Gastroesophageal sphincter (tissue), 4 donors: ENCODE measurements at regions not wholly inside any gene's neighbourhood (a gene's known extent, or its start where the extent isn't known, plus 50 kb on each side); places are given as distances from the start of the nearest gene placed in this dataset.

ENCODE experiments used
- ATAC-seq: fragments of 150-250 bp; one replicate; pipeline ENCODE4 v1.9.1; 2016; ENCODE audit warnings: mild to moderate bottlenecking, moderate library complexity
- H3K27ac ChIP-seq, 4 donors: fragments of 200-600 bp; sonication (generic) in 3 of 4; 1 replicate in 3 of 4; 2 replicates in 1 of 4; pipeline ENCODE4 v1.5.1; 2016 to 2019
- H3K27me3 ChIP-seq: fragments of 200-600 bp; sonication (generic); one replicate; pipeline ENCODE4 v1.5.1; 2019
- H3K36me3 ChIP-seq, 2 donors: fragments of 200-600 bp; sonication (generic); one replicate each; pipeline ENCODE4 v1.5.1; 2019; ENCODE audit warnings: control low read depth in 1 of 2
- H3K4me1 ChIP-seq, 3 donors: fragments of 200-600 bp; sonication (generic); 1 replicate in 2 of 3; 2 replicates in 1 of 3; pipeline ENCODE4 v1.5.1; 2016 to 2019; ENCODE audit warnings: control low read depth in 2 of 3
- H3K4me3 ChIP-seq, 2 donors: fragments of 200-600 bp; sonication (generic); one replicate each; pipeline ENCODE4 v1.5.1; 2019; ENCODE audit warnings: mild to moderate bottlenecking in 1 of 2, moderate library complexity in 1 of 2
- H3K9me3 ChIP-seq, 3 donors: fragments of 200-600 bp; sonication (generic); one replicate each; pipeline ENCODE4 v1.5.1; 2017 to 2019; ENCODE audit warnings: control low read depth in 2 of 3
- EP300 ChIP-seq: sonication (generic); formaldehyde crosslinking; IDR thresholded peaks from one replicate; pipeline ENCODE4 v1.6.1; 2017; ENCODE audit warnings: antibody characterized with exemption, mild to moderate bottlenecking
- POLR2A ChIP-seq, 2 donors: fragments of 450-650 bp; IDR thresholded peaks; one replicate each; pipeline ENCODE4 v1.6.1; 2017; ENCODE audit warnings: antibody characterized with exemption in 2 of 2, mild to moderate bottlenecking in 2 of 2, moderate library complexity in 1 of 2
- POLR2AphosphoS5 ChIP-seq: sonication (generic); formaldehyde crosslinking; IDR thresholded peaks from one replicate; pipeline ENCODE4 v1.6.1; 2017; ENCODE audit warnings: antibody characterized with exemption
- WGBS, 2 donors: methylation state at CpG; one replicate each; pipeline ENCODE4 v1.1.5; 2018; ENCODE audit warnings: low coverage in 1 of 2; 5-methylcytosine and 5-hydroxymethylcytosine counted together
- TF ChIP-seq, protein P1 (sequence below), 4 experiments: fragments of 200-600 bp in 2 of 4; fragments of 450-650 bp in 2 of 4; sonication (generic) in 1 of 4; IDR thresholded peaks; one replicate each; pipeline ENCODE4 v1.5.1; 2017 to 2019; ENCODE audit warnings: antibody characterized with exemption in 4 of 4, mild to moderate bottlenecking in 2 of 4, moderate library complexity in 2 of 4

DNA sequence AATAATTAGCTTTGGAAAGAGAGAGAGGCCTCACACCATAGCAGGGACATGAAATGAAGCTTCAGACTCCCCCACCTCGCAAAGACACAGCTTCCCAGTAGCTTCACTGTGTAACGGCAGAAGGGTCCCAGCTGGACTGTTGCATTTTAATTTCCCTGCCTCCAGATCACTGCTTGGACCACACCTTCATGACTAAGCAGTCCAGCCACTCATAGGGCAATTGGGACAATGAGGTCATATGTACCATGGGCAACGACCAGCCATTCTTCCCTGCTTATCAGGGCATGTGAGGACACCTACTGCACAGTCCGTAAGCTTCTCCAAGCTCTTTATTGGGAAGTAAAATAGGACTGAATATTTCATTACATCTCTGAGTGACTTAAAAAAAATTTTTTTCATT lies 183.0 kb downstream of the MREG start:
- no peak for TF ChIP-seq EP300
- peak; percentile 39 for TF ChIP-seq POLR2AphosphoS5
- H3K27ac ChIP-seq, result peak overlapping the region in 2 of 4 donors; percentile 51 to 56
- H3K4me3 ChIP-seq, result no peak overlapping the region
- H3K9me3 ChIP-seq, result no peaks in the 10 kb centered on the region
- ATAC-seq, result peak; percentile 83
- H3K36me3 ChIP-seq, result no peaks in the 10 kb centered on the region
- peaks cover 0 to 54% (median 15%) of the 10 kb centered on the region in 3 donors for H3K4me1 ChIP-seq
- H3K27me3 ChIP-seq, result no peaks in the 10 kb centered on the region
- WGBS, 2 donors, result 17 to 40% methylated on average over 2 to 4 of the region's 4 CpGs

DNA sequence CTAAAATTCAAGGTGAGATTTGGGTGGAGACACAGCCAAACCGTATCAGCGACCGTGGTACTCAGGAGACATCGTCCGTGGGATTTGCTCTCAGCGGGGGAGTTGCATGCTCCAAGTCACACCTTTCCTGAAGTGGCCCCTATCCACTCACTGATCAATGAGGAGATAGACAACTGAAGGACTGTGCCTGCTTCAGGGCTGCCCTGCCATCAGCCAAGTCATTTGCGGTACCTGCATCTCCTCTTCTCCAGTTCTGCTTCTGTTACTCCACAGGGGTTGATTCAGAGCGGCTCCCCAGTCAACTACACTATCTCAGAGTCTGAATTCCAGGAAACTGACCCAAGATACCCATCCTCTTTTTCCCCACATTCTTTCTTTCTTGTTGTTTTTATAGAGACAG lies 184.1 kb downstream of the MREG start:
- Histone ChIP-seq H3K27me3 (no peaks in the 10 kb centered on the region), H3K4me1 (peaks cover 0 to 54% (median 15%) of the 10 kb centered on the region in 3 donors), H3K27ac (no peak overlapping the region), H3K36me3 (no peaks in the 10 kb centered on the region), H3K4me3 (no peak overlapping the region), H3K9me3 (no peaks in the 10 kb centered on the region)
- 98 to 99% methylated on average over 7 to 8 of the region's 8 CpGs for WGBS, 2 donors
- TF ChIP-seq, protein P1, sequence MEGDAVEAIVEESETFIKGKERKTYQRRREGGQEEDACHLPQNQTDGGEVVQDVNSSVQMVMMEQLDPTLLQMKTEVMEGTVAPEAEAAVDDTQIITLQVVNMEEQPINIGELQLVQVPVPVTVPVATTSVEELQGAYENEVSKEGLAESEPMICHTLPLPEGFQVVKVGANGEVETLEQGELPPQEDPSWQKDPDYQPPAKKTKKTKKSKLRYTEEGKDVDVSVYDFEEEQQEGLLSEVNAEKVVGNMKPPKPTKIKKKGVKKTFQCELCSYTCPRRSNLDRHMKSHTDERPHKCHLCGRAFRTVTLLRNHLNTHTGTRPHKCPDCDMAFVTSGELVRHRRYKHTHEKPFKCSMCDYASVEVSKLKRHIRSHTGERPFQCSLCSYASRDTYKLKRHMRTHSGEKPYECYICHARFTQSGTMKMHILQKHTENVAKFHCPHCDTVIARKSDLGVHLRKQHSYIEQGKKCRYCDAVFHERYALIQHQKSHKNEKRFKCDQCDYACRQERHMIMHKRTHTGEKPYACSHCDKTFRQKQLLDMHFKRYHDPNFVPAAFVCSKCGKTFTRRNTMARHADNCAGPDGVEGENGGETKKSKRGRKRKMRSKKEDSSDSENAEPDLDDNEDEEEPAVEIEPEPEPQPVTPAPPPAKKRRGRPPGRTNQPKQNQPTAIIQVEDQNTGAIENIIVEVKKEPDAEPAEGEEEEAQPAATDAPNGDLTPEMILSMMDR (IDR thresholded peaks at IDR 0.05), result no peak
- no peak for TF ChIP-seq POLR2A (IDR thresholded peaks at IDR 0.05)
- no peak for TF ChIP-seq POLR2AphosphoS5
- no peak for TF ChIP-seq EP300
- ATAC-seq, result no peak

DNA sequence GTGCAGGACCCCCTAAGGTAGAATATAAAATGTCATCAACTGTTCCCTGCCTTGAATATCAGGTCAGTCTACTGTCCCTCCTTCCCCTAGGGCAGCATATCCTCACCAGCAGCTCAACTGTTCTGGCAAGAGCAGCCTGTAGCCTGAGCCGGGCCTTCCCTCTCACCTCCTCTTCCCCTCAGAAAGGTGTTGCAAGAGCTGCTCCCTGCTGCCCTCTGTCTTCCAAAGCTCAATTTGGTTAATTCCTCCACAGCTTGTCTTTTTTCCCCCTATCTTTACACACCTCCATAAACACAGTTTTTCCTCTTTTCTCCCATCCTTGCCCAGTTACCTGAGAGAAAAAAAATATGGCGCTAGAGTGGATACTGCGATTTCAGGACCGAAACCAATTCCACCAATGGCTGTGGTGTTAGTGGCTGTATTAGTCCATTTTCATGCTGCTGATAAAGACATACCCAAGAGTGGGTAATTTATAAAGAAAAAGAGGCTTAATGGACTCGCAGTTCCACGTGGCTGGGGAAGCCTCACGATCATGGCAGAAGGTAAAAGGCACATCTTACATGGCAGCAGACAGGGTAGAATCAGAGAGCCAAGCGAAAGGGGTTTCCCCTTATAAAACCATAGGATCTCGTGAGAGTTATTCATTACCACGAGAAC lies 184.7 kb downstream of the MREG start:
- Histone ChIP-seq H3K4me3 (no peak overlapping the region), H3K27me3 (no peaks in the 10 kb centered on the region), H3K9me3 (no peaks in the 10 kb centered on the region), H3K4me1 (peaks cover 0 to 51% (median 14%) of the 10 kb centered on the region in 3 donors), H3K36me3 (no peaks in the 10 kb centered on the region), H3K27ac (no peak overlapping the region)
- WGBS, 2 donors, result 76 to 84% methylated on average over 4 to 8 of the region's 10 CpGs
- peak; percentile 50 for ATAC-seq
- TF ChIP-seq, protein P1 (IDR thresholded peaks at IDR 0.05), result peak; percentile 30 to 61 (median 58)
- TF ChIP-seq EP300 (no peak), POLR2AphosphoS5 (no peak), POLR2A (IDR thresholded peaks at IDR 0.05) (no peak)

DNA sequence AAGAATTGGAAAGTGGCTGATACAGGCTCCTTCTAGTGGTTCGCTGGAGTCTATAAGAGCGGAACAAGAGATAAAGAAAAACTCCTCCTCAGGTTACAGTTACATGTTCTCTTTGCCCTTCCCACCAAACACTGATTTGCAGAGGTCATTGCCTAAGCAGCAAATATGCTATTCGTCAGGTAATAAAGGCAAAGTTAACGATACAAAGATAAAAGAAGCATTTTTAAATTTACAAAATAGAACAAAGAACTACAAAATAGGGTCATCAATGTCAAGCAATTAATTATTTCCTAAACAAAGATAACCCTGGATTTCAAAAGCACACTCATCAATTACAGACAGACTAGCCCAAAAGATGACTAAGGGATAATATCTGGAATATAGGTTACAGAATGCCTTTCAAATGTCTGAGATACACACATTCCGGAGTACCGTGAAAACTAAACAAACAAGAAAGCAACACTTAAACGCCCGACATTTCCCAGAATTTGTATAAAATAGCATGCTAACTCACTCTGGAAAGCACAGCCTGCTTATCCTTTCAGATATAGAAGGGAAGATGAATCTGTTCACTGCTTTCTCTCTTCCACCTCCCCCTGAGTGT lies 186.4 kb downstream of the MREG start:
- no peaks in the 10 kb centered on the region for H3K36me3 ChIP-seq

DNA sequence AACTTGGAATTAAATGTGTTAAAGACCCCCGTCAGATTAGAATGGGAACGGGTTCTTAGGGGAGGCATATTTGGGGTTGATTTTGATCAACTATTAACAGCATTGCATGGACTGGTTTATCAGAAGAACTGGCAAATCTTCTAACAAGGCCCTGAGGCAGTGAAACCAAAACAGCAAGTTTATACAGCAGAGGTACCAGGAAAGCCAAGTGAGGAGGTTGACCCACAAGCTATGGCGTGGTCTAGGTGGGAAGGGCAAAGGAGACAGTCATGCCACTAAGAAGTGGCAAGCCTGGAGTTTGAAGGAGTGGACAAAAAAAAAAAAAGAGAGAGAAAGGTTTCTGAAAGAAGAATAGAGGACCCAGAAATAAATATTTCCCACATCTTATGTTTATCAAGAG lies 187.0 kb downstream of the MREG start:
- Histone ChIP-seq H3K27ac (no peak overlapping the region), H3K4me3 (no peak overlapping the region), H3K4me1 (peaks cover 0 to 29% (median 3%) of the 10 kb centered on the region in 3 donors), H3K9me3 (peaks cover 0 to under 1% (median 0%) of the 10 kb centered on the region in 3 donors), H3K27me3 (no peaks in the 10 kb centered on the region), H3K36me3 (no peaks in the 10 kb centered on the region)
- no peak for ATAC-seq
- TF ChIP-seq POLR2A (IDR thresholded peaks at IDR 0.05) (no peak), POLR2AphosphoS5 (no peak), EP300 (no peak)
- TF ChIP-seq, protein P1 (IDR thresholded peaks at IDR 0.05), result no peak
- 48 to 58% methylated on average over 2 to 3 of the region's 3 CpGs for WGBS, 2 donors

More for the DNA sequence above, 186.4 kb downstream of the MREG start:
- Histone ChIP-seq H3K4me3 (no peak overlapping the region), H3K9me3 (no peaks in the 10 kb centered on the region), H3K27me3 (no peaks in the 10 kb centered on the region), H3K27ac (peak overlapping the region in 1 of 4 donors; percentile 19), H3K4me1 (peaks cover 0 to 34% (median 7%) of the 10 kb centered on the region in 3 donors)
- TF ChIP-seq EP300 (no peak), POLR2A (IDR thresholded peaks at IDR 0.05) (no peak), POLR2AphosphoS5 (no peak)
- TF ChIP-seq, protein P1 (IDR thresholded peaks at IDR 0.05), result no peak
- 30 to 49% methylated on average over 6 to 8 of the region's 8 CpGs for WGBS, 2 donors
- ATAC-seq, result no peak
